ENCODE measurements at regions not wholly inside any gene's neighbourhood (a gene's known extent, or its start where the extent isn't known, plus 50 kb on each side); places are given as distances from the start of the nearest gene placed in this dataset.
"Not testable (repeated sequence)": the region's sequence is repeated elsewhere in the genome, so short reads cannot be mapped to it uniquely, and the experiment has no call there.

- no peak for DNase-seq (ENCODE audit: low read depth in 2 of 2)
Observed at GRCh38 chr1:14392161-14392858, 206.2 kb upstream of the KAZN start.

GRCh38 chr1:14392859-14393365 is 205.6 kb upstream of the KAZN start:
- DNase-seq (ENCODE audit: low read depth in 2 of 2), result no peak

GRCh38 chr1:14396100-14396499 is 202.4 kb upstream of the KAZN start:
- no peak for DNase-seq (ENCODE audit: low read depth in 2 of 2)

DNA sequence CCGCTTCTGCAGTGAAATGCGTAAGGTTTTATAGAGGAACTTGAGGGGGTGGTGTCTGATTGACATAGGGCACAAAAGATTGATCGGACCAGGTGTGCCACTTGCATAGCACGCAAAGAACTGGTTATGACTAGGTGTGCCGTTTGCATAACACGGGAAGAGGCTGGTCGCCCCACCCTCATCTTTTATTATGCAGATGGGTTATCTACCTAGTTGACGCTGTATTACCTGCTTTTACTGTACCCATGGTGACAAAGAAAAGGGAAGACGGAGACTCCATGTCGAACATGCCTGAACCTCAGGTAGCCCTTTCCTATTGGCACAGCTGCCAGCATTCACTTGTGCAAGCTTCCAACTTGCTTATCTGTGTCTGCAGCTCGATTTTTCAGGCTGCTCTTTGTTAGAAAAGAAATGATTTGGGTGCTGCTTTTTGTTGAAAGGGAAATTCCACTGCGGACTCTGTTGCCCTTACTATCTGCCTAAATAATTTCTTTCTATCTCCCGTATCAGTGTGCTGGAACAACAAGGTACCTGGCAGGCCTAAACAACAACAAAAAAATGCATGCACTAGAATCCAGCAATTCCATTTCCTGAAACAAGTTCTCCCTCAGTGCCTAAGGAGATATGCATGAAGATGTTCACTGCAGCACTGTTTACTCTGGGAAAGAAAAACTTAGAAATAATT is 194.4 kb upstream of the KAZN start:
- DNase-seq (ENCODE audit: low read depth in 2 of 2), result no peak

- no peak for DNase-seq (ENCODE audit: low read depth in 2 of 2)
Observed at GRCh38 chr1:14404862-14405301, 193.6 kb upstream of the KAZN start.

DNA sequence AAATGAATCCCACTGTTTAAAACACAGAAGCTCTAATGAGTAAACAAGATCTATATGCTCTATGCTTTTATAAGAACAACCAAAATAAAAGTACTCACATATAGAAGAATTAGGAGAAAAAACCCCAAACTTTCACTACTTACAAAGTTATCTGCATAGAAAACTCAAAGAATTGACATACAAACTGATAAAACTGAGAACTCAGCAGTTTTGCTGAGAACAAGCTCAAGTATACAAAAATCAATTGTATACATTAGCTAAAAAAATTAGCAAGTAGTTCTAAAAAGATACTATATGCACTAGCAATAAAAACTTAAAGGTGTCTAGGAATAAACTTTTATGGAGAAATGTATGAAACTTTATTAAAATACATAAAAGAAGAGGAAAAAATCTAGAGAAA is 186.2 kb upstream of the KAZN start:
- no peak for DNase-seq (ENCODE audit: low read depth in 2 of 2)

DNA sequence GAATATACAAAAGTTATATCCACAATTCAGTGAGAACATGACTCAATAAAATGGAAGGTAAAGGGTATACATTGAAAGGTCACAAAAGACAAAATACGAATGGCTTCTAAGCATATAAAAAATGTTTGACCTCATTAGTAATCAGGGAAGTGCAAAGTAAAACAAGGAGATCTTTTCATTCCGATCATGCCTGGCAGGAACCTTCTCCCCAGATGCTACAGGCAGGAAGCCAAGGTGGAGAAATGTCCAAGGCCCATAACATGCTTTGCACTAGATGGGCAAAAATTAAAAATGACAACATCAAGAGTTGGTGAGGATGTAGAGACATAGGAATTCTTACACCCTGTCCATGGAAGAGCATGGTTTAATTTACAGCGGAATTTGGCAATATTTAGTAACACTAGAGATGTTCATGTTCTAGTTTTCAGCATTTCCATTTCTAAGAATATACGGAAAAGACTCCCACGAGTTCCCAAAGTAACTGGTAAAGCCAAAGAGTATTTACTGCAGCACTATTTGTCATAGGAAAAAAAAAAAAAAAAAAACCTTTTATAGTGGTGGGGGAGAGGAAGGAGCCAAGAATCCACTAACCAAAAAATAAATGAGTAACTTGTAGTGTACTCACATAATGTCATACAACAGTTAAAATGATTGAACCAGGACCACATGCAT is 184.5 kb upstream of the KAZN start:
- DNase-seq (ENCODE audit: low read depth in 2 of 2), result no peak

- no peak for DNase-seq (ENCODE audit: low read depth in 2 of 2)
Observed at GRCh38 chr1:14415396-14415795, 183.1 kb upstream of the KAZN start.

DNA sequence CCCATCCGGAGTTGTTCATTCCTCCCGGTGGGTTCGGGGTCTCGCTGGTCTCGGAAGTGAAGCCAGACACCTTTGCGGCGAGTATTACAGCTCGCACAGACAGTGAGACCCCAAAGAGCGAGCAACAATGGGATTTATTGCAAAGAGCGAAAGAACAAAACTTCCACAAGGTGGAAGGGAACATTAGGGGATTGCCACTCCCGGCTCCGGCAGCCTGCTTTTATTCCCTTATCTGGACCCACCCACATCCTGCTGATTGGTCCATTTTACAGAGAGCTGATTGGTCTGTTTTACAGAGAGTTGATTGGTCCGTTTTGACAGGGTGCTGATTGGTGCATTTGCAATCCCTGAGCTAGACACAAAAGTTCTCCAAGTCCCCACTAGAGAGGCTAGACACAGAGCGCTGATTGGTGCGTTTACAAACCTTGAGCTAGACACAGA is 178.7 kb upstream of the KAZN start:
- DNase-seq (ENCODE audit: low read depth in 2 of 2), result not testable (repeated sequence)

DNA sequence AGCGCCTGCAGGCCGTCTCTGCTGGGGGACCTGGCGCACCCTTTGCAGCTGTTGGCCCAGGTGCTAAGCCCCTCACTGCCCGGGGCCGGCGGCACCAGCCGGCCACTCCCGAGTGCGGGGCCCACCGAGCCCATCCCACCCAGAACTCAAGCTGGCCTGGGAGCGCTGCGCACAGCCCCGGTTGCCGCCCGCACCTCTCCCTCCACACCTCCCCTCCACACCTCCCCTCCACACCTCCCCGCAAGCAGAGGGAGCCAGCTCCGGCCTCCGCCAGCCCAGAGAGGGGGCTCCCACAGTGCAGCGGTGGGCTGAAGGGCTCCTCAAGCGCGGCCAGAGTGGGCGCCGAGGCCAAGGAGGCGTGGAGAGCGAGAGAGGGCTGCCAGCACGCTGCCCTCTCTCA is 177.8 kb upstream of the KAZN start:
- no peak for DNase-seq (ENCODE audit: low read depth in 2 of 2)

DNA sequence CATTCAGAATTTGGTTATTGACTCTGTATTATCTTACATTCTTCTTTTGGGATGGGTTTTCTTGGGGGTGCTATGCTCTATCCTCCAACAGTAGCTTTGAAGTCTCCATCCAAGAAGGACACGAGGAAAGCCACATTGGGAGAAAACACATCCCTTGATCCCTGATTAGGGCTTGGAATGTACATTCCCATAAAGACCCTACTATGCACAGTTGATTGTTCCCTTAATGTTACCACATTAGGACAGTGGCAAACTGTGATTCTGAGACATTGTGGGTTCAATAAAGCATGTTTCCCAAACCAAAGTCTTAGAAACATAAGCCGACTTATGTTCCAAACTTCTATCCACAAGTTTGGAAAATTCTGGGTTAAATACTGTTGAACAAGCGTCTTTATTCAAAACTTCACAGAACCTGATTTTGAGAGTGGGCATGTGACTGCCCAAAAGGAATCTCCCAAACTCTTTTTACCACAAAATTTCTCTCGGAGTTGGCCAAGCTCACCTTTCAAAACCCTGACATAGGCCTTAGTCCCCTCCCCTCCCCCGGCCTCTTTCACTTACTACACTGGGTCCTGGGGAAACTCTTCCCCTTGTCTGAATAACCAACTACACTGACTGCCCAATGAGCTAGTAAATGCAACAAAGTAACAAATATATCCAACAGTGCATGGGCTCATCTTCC is 177.0 kb upstream of the KAZN start:
- no peak for DNase-seq (ENCODE audit: low read depth in 2 of 2)

- DNase-seq (ENCODE audit: low read depth in 2 of 2), result no peak
Observed at GRCh38 chr1:14421977-14422609, 176.4 kb upstream of the KAZN start.

- no peak for DNase-seq (ENCODE audit: low read depth in 2 of 2)
Observed at GRCh38 chr1:14424325-14425002, 174.0 kb upstream of the KAZN start.

GRCh38 chr1:14426854-14427253 is 171.6 kb upstream of the KAZN start:
- DNase-seq (ENCODE audit: low read depth in 2 of 2), result no peak

GRCh38 chr1:14429577-14429976 is 168.9 kb upstream of the KAZN start:
- DNase-seq (ENCODE audit: low read depth in 2 of 2), result no peak

GRCh38 chr1:14432728-14433127 is 165.8 kb upstream of the KAZN start:
- DNase-seq (ENCODE audit: low read depth in 2 of 2), result not testable (repeated sequence)

DNA sequence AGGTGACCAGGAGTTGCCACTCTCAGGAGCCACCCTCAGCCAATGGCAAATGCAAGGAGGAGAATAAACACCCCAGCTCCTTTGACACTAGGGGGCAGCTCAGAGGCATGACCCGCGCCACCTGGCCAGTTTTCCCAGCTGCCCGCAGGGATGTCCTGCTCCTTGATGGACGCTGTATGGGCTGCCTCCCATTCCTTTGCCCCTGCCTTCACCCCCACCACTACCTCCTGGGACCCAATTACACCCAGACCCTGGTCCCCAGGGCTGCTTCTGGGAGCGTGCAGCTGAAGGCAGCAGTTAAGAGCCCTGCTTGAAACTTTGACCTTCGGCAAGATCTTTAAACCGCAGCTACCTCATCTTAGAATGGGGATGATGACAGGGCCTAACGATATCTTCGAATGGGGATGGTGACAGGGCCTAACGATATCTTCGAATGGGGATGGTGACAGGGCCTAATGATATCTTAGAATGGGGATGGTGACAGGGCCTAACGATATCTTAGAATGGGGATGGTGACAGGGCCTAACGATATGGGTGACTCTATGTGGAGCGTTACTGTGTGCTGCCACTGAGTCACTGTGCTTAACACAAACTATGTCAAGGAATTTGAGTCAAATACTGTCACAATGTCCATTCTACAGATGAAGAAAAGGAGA is 163.0 kb upstream of the KAZN start:
- DNase-seq (ENCODE audit: low read depth in 2 of 2), result no peak

GRCh38 chr1:14437417-14437918 is 161.0 kb upstream of the KAZN start:
- no peak for DNase-seq (ENCODE audit: low read depth in 2 of 2)

DNA sequence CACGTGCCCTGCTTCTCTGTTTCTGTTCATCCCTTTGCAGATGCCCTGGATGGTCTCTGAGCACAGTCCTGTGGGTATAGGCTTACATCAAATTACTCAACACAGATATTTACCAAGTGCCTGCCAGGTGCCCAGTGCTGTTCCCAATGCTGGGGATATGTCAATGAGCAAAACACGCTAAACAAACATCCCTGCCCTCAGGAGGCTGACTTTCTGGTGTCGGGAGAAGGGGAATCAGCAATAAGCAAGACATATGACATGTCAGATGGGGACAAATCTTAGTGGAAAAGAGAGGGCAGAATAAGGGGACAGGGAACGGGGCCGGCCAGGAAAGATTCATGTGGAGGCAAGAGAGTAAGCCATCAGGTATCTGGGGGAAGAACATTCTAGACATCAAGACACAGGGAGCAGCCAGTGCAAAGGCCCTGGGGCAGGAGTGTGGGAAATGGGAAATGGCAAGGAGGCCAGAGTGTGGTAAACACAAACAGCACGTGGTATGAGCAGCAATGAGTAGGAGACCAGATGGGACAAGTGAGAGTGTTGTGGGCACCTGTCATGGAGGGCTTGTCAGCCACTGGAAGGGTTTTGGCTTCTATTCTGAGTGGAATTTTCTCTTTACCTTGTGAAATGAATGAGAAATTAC is 160.2 kb upstream of the KAZN start:
- DNase-seq (ENCODE audit: low read depth in 2 of 2), result no peak

GRCh38 chr1:14439015-14439414 is 159.5 kb upstream of the KAZN start:
- no peak for DNase-seq (ENCODE audit: low read depth in 2 of 2)

All from stimulated activated CD8-positive, alpha-beta memory T cell treated with anti-CD3 and anti-CD28 coated beads, Interleukin-15, amount 100 ng/mL, for 4 hours (primary cell).